HG03460 (cell line): ENCODE measurements at regions not wholly inside any gene's neighbourhood (a gene's known extent, or its start where the extent isn't known, plus 50 kb on each side); places are given as distances from the start of the nearest gene placed in this dataset.

ENCODE experiments used
- ATAC-seq: cut with Tn5 transposase; IDR thresholded peaks from one replicate; pipeline ENCODE4 v1.9.1; 2021; ENCODE audit not compliant: unreplicated experiment

DNA sequence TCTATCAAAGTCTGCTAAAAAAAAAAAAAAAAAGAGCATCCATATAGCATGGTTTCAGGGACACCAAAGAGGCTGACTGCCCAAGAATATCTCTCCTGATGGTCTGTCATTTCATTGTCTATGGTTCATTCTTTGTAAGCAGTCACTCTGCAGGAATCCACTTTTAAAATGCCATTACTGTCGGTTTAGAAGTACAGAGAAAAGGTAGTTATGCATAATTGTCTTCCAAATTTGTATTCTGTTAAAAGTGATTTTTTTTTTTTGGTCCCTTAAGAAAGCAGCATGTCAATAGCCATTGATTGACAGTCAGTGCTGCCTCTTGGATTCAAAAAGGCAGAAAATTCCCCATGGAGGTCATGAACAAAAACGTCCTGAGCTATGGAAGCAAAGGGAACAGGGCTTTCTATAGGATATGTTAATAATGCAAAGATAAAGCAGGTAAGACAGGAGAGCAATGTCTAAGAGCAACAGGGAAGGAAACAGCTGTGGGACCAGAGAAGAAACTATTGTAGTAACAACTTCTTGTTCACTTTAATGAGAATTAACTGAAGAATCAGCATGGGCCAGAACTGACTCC, 245.8 kb downstream of the TMX3 start:
- ATAC-seq = no peak

- no peak for ATAC-seq
Observed at GRCh38 chr18:68467957-68468356, 247.0 kb downstream of the TMX3 start.

DNA sequence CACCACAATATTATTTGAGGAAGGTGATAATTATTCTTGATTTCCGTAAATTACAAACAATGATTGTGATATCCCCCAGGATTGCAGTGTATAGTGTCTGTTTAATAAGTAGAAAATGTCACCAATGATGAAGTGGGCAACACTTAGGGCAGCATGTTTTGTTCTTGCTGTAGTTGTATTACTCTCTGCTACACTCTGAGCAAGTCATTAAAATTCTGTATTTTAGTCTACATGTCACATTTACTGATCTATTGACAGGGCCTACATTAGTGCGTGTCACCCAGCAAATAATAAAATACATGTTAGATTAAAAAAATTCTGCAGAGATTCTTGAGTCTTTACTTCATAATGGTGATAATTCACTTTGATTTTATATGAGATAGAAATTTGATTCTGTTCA, 247.6 kb downstream of the TMX3 start:
- no peak for ATAC-seq

DNA sequence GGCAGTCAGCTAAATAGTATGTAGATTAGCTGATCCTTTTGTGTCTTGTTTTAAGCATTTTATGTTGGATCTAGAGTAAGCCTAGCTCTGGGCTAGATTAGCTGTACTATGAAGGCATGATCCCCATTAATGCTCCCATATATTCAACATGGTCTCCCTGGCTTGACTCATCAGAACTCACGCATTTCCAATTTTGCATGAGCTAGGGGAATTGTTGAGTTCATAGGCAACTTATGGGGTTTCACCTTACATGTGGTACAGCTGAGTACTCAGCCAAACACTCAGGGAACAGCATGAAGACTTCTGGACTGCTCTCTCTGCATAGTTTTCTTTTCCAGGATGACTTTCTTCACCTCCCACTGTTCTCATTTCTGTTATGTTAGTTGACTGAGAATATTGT, 248.2 kb downstream of the TMX3 start:
- no peak for ATAC-seq

DNA sequence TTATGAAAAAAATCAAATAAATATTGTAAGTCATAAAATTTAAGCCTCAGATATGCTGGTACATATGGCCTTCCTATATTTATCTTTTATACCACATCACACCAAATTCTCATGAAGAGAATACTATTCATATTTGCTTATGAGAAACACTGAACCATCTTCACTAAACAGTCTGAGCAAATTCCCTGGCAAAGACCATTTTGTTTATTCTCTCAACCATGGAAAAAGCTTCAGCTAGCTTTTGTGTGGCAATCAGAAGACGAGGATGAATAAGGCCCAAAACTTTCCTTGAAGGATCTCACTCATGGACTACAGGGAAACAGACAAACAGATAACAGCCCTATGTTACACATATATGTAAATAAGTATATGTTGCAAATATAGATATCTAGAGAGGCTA, 252.1 kb downstream of the TMX3 start:
- no peak for ATAC-seq

DNA sequence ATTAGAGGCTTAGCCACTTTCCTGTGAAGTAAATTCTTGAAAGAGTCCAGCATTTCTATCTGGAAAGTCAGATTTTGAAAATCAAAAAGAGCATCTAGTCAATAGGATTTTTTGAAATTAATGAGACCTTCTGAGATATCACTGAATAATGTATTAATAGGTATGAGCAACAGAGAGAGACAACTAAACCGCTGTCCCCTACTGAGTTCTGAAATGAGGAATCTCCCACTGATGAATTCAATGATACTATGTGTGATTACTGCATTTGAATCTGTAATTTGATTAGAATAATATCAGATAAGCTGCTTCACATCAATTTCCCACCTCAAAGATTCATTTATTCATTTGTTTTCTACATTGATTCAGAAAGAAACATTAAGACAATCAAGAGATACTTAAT, 252.8 kb downstream of the TMX3 start:
- no peak for ATAC-seq

DNA sequence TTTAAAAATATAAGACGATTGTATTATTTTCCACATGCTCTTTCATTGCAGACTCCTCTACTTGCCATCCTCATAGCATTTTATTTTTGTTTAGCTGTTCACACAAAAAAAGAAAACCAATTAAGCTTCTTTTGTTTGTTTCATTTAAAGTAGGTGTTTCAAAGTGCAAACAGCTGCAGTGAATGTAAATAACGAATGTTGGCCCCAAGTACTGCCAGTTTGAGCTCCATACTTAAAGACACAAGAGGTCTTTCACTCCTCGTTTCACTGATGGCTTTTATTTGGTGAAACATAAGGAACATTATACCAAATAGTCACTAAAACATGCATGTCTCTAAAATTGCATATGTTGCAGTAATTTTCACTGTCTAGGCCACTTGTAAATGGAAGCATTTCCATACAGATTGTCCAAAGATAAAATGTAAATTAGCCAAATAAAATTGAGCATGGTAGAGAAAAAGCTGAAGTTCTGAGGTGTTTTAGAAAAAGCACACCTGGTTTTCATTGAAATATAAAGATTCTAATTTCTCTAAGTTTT, 253.4 kb downstream of the TMX3 start:
- no peak for ATAC-seq

DNA sequence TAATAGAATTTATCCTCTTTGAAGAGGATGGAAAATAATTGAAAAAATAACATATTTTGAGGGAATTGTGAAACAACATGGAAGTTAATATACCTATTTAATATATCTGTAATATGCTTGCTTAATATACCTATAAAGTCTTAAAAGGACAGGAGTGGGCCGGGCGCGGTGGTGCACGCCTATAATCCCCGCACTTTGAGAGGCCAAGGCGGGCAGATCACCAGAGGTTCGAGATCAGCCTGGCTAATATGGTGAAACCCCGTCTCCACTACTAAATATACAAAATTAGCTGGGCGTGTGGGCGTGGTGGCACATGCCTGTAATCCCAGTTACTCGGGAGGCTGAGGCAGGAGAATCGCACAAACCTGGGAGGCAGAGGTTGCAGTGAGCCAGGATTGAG, 254.9 kb downstream of the TMX3 start:
- ATAC-seq = no peak

DNA sequence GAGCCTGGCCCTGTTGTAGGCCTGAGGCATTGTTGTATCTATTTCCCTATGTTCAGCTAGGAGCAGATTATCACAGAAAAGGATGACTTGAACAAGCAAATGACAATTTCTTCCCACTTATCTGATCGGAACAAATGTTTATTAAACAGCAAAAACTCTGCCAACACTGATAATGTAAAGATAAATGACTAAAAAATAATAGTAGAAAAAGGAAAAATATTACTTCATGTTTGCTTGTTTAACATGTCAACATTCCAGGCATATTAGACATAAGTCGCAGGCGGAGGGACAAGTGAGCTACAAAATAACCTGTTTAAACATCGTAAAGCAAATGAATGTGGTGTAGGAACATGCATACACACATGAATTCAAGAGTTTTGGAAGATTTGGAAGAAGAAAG, 257.9 kb downstream of the TMX3 start:
- ATAC-seq = no peak

DNA sequence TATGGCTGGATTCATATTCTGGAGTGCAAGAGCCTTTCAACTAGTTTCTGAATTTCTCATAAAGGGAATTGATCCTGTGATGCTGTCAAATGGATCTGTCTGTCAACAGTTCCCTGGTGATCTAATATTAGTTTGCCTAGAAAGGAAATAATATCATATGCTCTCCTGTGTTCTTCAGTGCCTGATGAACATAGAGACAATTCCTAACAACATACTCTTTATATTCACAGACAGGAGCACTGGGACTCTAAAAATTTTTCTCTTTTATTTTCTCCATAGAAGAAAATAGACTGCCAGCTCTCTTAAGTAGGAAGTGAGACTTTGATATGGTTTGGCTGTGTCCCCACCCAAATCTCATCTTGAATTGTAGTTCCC, 259.7 kb downstream of the TMX3 start:
- ATAC-seq = no peak

GRCh38 chr18:68454511-68455228, 260.2 kb downstream of the TMX3 start:
- no peak for ATAC-seq

GRCh38 chr18:68449292-68449691, 265.6 kb downstream of the TMX3 start:
- ATAC-seq = no peak

DNA sequence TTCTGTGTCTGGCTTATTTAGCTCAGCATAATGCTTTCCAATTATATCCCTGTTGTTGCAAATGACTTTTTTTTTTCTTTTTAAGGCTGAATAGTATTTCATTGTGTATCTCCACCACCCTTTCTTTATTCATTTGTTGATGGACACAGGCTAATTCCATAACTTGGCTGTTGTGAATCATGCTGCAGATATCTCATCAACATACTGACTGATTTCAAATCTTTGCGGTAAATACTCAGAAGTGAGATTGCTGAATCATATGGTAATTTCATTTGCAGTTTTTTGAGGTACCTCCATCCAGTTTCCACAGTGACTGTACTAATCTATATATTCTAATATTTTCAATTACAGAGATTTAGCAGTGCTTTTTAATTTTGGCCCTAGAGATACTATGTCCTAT, 266.2 kb downstream of the TMX3 start:
- ATAC-seq = no peak

DNA sequence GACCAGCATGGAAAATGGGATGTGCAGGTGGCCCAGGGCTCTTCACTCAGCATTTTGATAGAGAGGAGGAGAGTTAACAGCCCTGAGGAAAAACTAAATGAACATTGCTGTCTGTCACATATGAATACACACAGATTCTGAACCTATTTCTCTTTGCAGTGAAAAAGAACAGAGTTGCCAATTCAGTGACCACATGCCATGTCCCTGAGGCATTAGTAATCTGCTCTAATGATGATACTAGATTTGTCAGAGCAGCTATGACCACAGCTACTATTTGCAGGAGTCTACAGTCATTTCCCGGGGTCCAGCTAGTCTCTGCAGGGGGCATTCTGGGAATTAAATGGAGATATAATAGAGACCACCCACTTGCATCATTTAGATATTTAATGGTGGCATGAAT, 267.6 kb downstream of the TMX3 start:
- ATAC-seq = no peak

GRCh38 chr18:68445668-68446426, 269.1 kb downstream of the TMX3 start:
- no peak for ATAC-seq

- ATAC-seq = no peak
Observed at GRCh38 chr18:68445136-68445535, 269.8 kb downstream of the TMX3 start.

DNA sequence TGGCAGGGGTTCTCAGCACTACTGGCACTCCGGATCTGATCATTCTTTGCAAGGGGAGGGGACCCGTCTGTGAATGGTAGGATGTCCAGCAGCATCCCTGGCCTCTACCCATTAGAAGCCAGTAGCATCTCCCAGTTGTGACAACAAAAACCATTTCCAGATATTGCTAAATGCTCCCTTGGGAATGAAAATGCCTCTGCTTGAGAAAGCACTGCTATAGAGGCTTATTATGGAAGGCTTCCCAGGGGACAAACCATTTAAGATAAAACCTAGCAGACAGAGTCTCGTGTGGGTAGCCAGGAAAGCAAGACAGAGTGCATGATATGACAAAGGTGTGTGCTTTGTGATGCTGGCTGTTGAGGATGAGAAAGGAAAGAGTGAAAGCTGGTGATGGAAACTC, 273.7 kb downstream of the TMX3 start:
- no peak for ATAC-seq

DNA sequence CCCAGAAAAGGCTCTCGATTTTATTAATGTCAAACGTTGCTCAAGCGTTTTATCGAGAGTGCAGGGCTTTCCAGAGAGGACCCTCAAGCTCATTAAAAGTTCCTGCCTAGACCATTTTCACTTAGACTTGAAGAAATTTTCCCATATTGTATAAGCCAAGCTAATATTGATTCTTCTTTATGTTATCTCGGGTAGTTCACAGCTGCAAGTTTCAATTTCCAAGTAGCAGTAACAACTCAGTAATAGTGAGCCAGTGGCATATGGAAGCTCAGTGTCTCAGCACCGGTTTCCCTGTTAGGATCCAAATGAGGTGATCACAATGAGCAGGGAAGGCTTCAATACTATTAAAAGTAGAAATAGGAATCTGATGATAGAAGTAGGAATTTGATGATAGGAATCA, 274.5 kb downstream of the TMX3 start:
- no peak for ATAC-seq

GRCh38 chr18:68439642-68440041, 275.3 kb downstream of the TMX3 start:
- no peak for ATAC-seq

DNA sequence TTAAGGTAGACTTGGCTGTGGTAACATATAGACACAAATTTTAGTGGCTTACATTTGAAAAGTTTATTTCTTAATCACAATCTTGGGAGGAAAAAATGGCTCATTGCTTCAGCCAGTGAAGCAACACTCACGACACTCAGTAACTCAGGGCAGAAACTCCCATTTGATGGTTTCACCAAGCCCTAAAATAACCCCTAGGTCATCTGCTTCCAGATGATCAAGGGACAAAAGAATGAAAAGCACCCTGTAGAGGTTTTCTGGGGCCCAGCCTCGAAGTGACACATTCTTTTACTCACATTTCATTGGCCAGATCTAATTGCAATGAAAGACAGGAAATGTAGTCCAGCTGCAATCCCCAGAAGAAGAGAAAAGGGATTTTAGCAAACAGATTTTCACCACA, 275.9 kb downstream of the TMX3 start:
- no peak for ATAC-seq

GRCh38 chr18:68438536-68438935, 276.4 kb downstream of the TMX3 start:
- ATAC-seq = no peak

- no peak for ATAC-seq
Observed at GRCh38 chr18:68436485-68436884, 278.4 kb downstream of the TMX3 start.
